Testis (tissue), 2 donors: ENCODE measurements at regions not wholly inside any gene's neighbourhood (a gene's known extent, or its start where the extent isn't known, plus 50 kb on each side); places are given as distances from the start of the nearest gene placed in this dataset.

ENCODE experiments used
- CTCF ChIP-seq, 3 experiments: fragments of 450-650 bp in 2 of 3; fragments of 200-600 bp in 1 of 3; sonication (generic) in 1 of 3; IDR thresholded peaks; one replicate each; pipeline ENCODE4 v1.5.1; 2016 to 2019; ENCODE audit warnings: antibody characterized with exemption in 3 of 3, mild to moderate bottlenecking in 2 of 3, moderate library complexity in 1 of 3
- POLR2A ChIP-seq: fragments of 450-650 bp; IDR thresholded peaks from one replicate; pipeline ENCODE4 v1.6.1; 2017; ENCODE audit warnings: antibody characterized with exemption, mild to moderate bottlenecking, moderate library complexity

- TF ChIP-seq CTCF (IDR thresholded peaks at IDR 0.05) = no peak
- TF ChIP-seq POLR2A = no peak
Observed at GRCh38 chr2:219851169-219851568, 223.7 kb downstream of the SLC4A3 start.
